MM.1S (cell line): ENCODE measurements at regions not wholly inside any gene's neighbourhood (a gene's known extent, or its start where the extent isn't known, plus 50 kb on each side); places are given as distances from the start of the nearest gene placed in this dataset.

Source experiments
- EZH2 ChIP-seq: fragments of 300-600 bp; sonication (generic); optimal IDR thresholded peaks from 2 replicates; pipeline ENCODE3; 2017; ENCODE audit warnings: low read depth, mild to moderate bottlenecking, antibody characterized with exemption, low read length, mixed read lengths
- EZH2phosphoT487 ChIP-seq: fragments of 300-600 bp; sonication (generic); IDR thresholded peaks from 2 replicates; pipeline ENCODE4 v1.6.1; 2018; ENCODE audit warnings: antibody characterized with exemption, low read length
- TF ChIP-seq, protein P1 (sequence below): fragments of 300-600 bp; sonication (generic); IDR thresholded peaks from 2 replicates; pipeline ENCODE4 v1.5.1; 2016; ENCODE audit warnings: antibody characterized with exemption, low read length, mixed read lengths

DNA sequence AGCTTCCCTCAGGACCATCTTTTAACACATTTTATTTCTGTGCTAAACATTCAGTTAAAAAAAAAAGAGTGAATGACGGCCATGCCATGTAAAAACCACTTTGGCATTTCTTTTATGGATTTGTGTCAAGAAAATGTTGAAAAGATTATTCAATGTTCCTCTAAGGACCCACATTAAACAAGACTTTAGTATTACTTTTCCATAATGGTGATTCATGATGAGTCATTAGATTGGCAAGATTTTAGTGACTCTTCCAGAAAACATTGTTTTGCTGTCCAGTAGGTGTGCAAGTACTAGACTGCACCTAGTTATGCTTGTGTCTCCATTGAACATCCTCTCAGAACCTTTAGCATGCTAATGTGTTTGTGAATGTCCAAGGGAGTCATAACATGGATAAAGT, 748.6 kb downstream of the STPG2 start:
- TF ChIP-seq, protein P1, sequence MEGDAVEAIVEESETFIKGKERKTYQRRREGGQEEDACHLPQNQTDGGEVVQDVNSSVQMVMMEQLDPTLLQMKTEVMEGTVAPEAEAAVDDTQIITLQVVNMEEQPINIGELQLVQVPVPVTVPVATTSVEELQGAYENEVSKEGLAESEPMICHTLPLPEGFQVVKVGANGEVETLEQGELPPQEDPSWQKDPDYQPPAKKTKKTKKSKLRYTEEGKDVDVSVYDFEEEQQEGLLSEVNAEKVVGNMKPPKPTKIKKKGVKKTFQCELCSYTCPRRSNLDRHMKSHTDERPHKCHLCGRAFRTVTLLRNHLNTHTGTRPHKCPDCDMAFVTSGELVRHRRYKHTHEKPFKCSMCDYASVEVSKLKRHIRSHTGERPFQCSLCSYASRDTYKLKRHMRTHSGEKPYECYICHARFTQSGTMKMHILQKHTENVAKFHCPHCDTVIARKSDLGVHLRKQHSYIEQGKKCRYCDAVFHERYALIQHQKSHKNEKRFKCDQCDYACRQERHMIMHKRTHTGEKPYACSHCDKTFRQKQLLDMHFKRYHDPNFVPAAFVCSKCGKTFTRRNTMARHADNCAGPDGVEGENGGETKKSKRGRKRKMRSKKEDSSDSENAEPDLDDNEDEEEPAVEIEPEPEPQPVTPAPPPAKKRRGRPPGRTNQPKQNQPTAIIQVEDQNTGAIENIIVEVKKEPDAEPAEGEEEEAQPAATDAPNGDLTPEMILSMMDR = no peak
- TF ChIP-seq EZH2 = no peak
- TF ChIP-seq EZH2phosphoT487 = no peak
